HEK293 (cell line): ENCODE measurements at regions not wholly inside any gene's neighbourhood (a gene's known extent, or its start where the extent isn't known, plus 50 kb on each side); places are given as distances from the start of the nearest gene placed in this dataset.

ENCODE experiments used
- CTCF ChIA-PET: fragments of 350-600 bp; formaldehyde crosslinking; extraction: SDS; loops from one replicate; lab custom pipeline; 2021; ENCODE audit warnings: antibody characterized with exemption; lab: Yijun Ruan, JAX
- POLR2A ChIA-PET: fragments of 300-600 bp; formaldehyde crosslinking; extraction: SDS; loops from one replicate; lab custom pipeline; 2020; ENCODE audit warnings: antibody characterized with exemption, inconsistent platforms; lab: Yijun Ruan, JAX
- H3K27ac ChIP-seq: fragments of 200-500 bp; sonication (Bioruptor generic); 2 replicates; pipeline ENCODE4 v1.5.1; 2014; ENCODE audit warnings: low read depth, low read length, control low read depth, inconsistent platforms; ENCODE audit errors: extremely low read depth
- H3K36me3 ChIP-seq, 2 experiments: fragments of 200-500 bp in 1 of 2; sonication (Bioruptor generic) in 1 of 2; 1 replicate in 1 of 2; 2 replicates in 1 of 2; pipeline ENCODE4 v1.5.1; 2014 to 2017; ENCODE audit warnings: inconsistent platforms in 2 of 2, low read length in 2 of 2; ENCODE audit not compliant: control insufficient read depth in 2 of 2, insufficient read depth in 1 of 2
- H3K4me1 ChIP-seq: fragments of 200-500 bp; sonication (Bioruptor generic); 2 replicates; pipeline ENCODE4 v1.5.1; 2014; ENCODE audit warnings: mild to moderate bottlenecking, low read length, inconsistent platforms; ENCODE audit not compliant: control insufficient read depth, insufficient read depth
- H3K4me3 ChIP-seq: 2 replicates; pipeline ENCODE4 v1.5.1; 2011; ENCODE audit warnings: low read depth, mild to moderate bottlenecking, control low read depth, low read length, moderate library complexity
- H3K9me3 ChIP-seq: fragments of 200-500 bp; sonication (Bioruptor generic); 2 replicates; pipeline ENCODE4 v1.5.1; 2014; ENCODE audit warnings: low read depth, low read length, inconsistent platforms; ENCODE audit not compliant: control insufficient read depth, insufficient read depth
- IKZF3 ChIP-seq: fragments of 450-650 bp; IDR thresholded peaks from 2 replicates; pipeline ENCODE4 v1.5.0; 2018; ENCODE audit warnings: missing biosample characterization, mild to moderate bottlenecking, missing genetic modification characterization, moderate library complexity
- OVOL3 ChIP-seq: fragments of 450-650 bp; formaldehyde crosslinking; IDR thresholded peaks from 2 replicates; pipeline ENCODE4 v1.5.1; 2016; ENCODE audit warnings: missing biosample characterization, missing genetic modification characterization
- REPIN1 ChIP-seq: fragments of 450-650 bp; formaldehyde crosslinking; IDR thresholded peaks from 2 replicates; pipeline ENCODE4 v1.5.1; 2017; ENCODE audit warnings: missing biosample characterization, missing genetic modification characterization, low read depth
- SP3 ChIP-seq: fragments of 450-650 bp; formaldehyde crosslinking; IDR thresholded peaks from 2 replicates; pipeline ENCODE4 v1.5.1; 2016; ENCODE audit warnings: missing biosample characterization, missing genetic modification characterization
- ZBTB48 ChIP-seq: fragments of 450-650 bp; formaldehyde crosslinking; IDR thresholded peaks from 2 replicates; pipeline ENCODE4 v1.5.1; 2016; ENCODE audit warnings: missing biosample characterization, missing genetic modification characterization
- ZIC2 ChIP-seq: fragments of 450-650 bp; formaldehyde crosslinking; IDR thresholded peaks from 2 replicates; pipeline ENCODE4 v1.5.1; 2016; ENCODE audit warnings: missing biosample characterization, missing genetic modification characterization
- ZNF146 ChIP-seq: fragments of 450-650 bp; formaldehyde crosslinking; IDR thresholded peaks from 2 replicates; pipeline ENCODE4 v1.5.1; 2016; ENCODE audit warnings: missing biosample characterization, missing genetic modification characterization
- ZNF24 ChIP-seq: fragments of 450-650 bp; formaldehyde crosslinking; IDR thresholded peaks from 2 replicates; pipeline ENCODE4 v1.5.1; 2016; ENCODE audit warnings: missing biosample characterization, missing genetic modification characterization
- ZNF341 ChIP-seq: fragments of 450-650 bp; formaldehyde crosslinking; IDR thresholded peaks from 2 replicates; pipeline ENCODE4; 2016; ENCODE audit warnings: low read depth, missing biosample characterization, missing genetic modification characterization
- ZNF549 ChIP-seq: fragments of 450-650 bp; IDR thresholded peaks from 2 replicates; pipeline ENCODE4 v1.5.1; 2018; ENCODE audit warnings: missing biosample characterization, missing genetic modification characterization, mild to moderate bottlenecking, inconsistent platforms, moderate library complexity
- ZNF560 ChIP-seq: fragments of 450-650 bp; formaldehyde crosslinking; IDR thresholded peaks from 2 replicates; pipeline ENCODE4 v1.5.1; 2017; ENCODE audit warnings: missing biosample characterization, missing genetic modification characterization, borderline replicate concordance
- ZNF621 ChIP-seq: fragments of 450-650 bp; formaldehyde crosslinking; IDR thresholded peaks from 2 replicates; pipeline ENCODE4 v1.5.1; 2017; ENCODE audit warnings: missing biosample characterization, missing genetic modification characterization
- ZNF624 ChIP-seq: fragments of 450-650 bp; formaldehyde crosslinking; IDR thresholded peaks from 2 replicates; pipeline ENCODE4 v1.5.1; 2017; ENCODE audit warnings: missing biosample characterization, missing genetic modification characterization
- ZNF629 ChIP-seq: fragments of 450-650 bp; formaldehyde crosslinking; IDR thresholded peaks from 2 replicates; pipeline ENCODE4 v1.5.1; 2017; ENCODE audit warnings: missing biosample characterization, missing genetic modification characterization
- ZNF654 ChIP-seq: fragments of 450-650 bp; formaldehyde crosslinking; IDR thresholded peaks from 2 replicates; pipeline ENCODE4 v1.5.1; 2016; ENCODE audit warnings: low read depth, missing biosample characterization, missing genetic modification characterization
- ZNF658 ChIP-seq: fragments of 450-650 bp; formaldehyde crosslinking; IDR thresholded peaks from 2 replicates; pipeline ENCODE4; 2016; ENCODE audit warnings: missing biosample characterization, missing genetic modification characterization
- ZNF701 ChIP-seq: fragments of 450-650 bp; formaldehyde crosslinking; IDR thresholded peaks from 2 replicates; pipeline ENCODE4 v1.5.1; 2016; ENCODE audit warnings: missing biosample characterization, missing genetic modification characterization
- ZSCAN30 ChIP-seq: fragments of 450-650 bp; IDR thresholded peaks from 2 replicates; pipeline ENCODE4 v1.5.1; 2018; ENCODE audit warnings: missing biosample characterization, mild to moderate bottlenecking, missing genetic modification characterization, moderate library complexity
- TF ChIP-seq, protein P1 (sequence below): fragments of 450-650 bp; formaldehyde crosslinking; IDR thresholded peaks from 2 replicates; pipeline ENCODE4 v1.5.1; 2016; ENCODE audit warnings: missing biosample characterization, missing genetic modification characterization
- TF ChIP-seq, protein P2 (sequence below): fragments of 450-650 bp; formaldehyde crosslinking; IDR thresholded peaks from 2 replicates; pipeline ENCODE4 v1.5.1; 2017; ENCODE audit warnings: missing biosample characterization, missing genetic modification characterization
- TF ChIP-seq, protein P3 (sequence below): fragments of 450-650 bp; formaldehyde crosslinking; IDR thresholded peaks from 2 replicates; pipeline ENCODE4 v1.5.1; 2016; ENCODE audit warnings: missing biosample characterization, missing genetic modification characterization
- TF ChIP-seq, protein P4 (sequence below): fragments of 450-650 bp; formaldehyde crosslinking; IDR thresholded peaks from 2 replicates; pipeline ENCODE4 v1.5.1; 2017; ENCODE audit warnings: missing biosample characterization, missing genetic modification characterization
- TF ChIP-seq, protein P5 (sequence below): fragments of 450-650 bp; formaldehyde crosslinking; IDR thresholded peaks from 2 replicates; pipeline ENCODE4 v1.5.1; 2017; ENCODE audit warnings: missing biosample characterization, missing genetic modification characterization

DNA sequence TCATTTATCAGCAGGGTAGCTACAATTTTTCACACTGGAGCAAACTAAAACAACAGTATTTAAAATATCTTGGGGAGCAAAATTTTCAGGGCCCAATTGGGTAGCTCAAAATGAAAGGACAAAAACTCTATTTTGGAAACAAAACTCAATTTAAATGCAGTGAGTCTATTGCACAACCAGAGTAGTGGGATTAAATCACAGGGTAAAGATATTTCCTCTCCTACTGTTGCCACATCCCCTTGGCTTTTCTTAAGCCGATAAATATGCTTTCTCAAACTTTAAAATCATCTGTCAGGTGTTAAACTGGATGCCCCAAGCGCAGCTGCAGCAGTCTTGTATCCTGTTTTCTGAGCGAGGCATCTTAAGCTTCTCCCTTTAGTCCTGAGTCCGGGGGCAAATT, 1474.3 kb upstream of the CDH9 start (continued):
- TF ChIP-seq, protein P1, sequence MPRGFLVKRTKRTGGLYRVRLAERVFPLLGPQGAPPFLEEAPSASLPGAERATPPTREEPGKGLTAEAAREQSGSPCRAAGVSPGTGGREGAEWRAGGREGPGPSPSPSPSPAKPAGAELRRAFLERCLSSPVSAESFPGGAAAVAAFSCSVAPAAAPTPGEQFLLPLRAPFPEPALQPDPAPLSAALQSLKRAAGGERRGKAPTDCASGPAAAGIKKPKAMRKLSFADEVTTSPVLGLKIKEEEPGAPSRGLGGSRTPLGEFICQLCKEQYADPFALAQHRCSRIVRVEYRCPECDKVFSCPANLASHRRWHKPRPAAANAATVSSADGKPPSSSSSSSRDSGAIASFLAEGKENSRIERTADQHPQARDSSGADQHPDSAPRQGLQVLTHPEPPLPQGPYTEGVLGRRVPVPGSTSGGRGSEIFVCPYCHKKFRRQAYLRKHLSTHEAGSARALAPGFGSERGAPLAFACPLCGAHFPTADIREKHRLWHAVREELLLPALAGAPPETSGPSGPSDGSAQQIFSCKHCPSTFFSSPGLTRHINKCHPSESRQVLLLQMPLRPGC (tag by site-specific recombination): no peak
- TF ChIP-seq, protein P2, sequence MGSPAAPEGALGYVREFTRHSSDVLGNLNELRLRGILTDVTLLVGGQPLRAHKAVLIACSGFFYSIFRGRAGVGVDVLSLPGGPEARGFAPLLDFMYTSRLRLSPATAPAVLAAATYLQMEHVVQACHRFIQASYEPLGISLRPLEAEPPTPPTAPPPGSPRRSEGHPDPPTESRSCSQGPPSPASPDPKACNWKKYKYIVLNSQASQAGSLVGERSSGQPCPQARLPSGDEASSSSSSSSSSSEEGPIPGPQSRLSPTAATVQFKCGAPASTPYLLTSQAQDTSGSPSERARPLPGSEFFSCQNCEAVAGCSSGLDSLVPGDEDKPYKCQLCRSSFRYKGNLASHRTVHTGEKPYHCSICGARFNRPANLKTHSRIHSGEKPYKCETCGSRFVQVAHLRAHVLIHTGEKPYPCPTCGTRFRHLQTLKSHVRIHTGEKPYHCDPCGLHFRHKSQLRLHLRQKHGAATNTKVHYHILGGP: no peak
- TF ChIP-seq ZNF629 (tag by site-specific recombination) (no peak), REPIN1 (tag by site-specific recombination) (no peak), ZBTB48 (tag by site-specific recombination) (no peak)
- TF ChIP-seq, all 188 proteins: peak for 0

DNA sequence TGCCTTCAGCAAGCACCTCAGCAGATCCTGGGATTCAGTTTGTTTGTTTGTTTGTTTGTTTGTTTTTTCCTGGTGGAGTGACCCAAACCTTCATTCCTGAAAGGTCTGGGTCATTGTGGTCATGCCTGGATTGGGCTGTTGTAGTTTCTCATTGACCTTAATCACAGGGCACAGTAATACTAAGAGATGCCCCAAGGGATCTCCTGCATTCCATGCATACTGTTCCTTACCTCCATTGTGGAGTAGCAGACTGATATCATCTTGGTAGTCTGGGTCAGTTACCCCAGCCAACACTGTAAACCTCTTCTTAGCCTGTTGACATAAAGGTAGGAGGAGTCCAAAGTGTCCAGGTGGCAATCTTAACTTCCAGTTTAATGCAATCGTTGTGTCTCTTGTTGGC, 1466.7 kb upstream of the CDH9 start:
- ChIA-PET POLR2A (no interaction called here), CTCF (no interaction called here)
- H3K9me3 ChIP-seq: no peaks in the 10 kb centered on the region
- H3K27ac ChIP-seq: no peak overlapping the region
- H3K4me1 ChIP-seq: no peaks in the 10 kb centered on the region
- no peak overlapping the region for H3K4me3 ChIP-seq
- TF ChIP-seq SP3 (tag by site-specific recombination) (no peak), ZNF341 (tag by site-specific recombination) (no peak), ZNF549 (tag by site-specific recombination) (no peak)
- TF ChIP-seq, protein P3, sequence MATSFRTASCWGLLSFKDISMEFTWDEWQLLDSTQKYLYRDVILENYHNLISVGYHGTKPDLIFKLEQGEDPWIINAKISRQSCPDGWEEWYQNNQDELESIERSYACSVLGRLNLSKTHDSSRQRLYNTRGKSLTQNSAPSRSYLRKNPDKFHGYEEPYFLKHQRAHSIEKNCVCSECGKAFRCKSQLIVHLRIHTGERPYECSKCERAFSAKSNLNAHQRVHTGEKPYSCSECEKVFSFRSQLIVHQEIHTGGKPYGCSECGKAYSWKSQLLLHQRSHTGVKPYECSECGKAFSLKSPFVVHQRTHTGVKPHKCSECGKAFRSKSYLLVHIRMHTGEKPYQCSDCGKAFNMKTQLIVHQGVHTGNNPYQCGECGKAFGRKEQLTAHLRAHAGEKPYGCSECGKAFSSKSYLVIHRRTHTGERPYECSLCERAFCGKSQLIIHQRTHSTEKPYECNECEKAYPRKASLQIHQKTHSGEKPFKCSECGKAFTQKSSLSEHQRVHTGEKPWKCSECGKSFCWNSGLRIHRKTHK (tag by site-specific recombination): no peak
- no peaks in the 10 kb centered on the region for H3K36me3 ChIP-seq

DNA sequence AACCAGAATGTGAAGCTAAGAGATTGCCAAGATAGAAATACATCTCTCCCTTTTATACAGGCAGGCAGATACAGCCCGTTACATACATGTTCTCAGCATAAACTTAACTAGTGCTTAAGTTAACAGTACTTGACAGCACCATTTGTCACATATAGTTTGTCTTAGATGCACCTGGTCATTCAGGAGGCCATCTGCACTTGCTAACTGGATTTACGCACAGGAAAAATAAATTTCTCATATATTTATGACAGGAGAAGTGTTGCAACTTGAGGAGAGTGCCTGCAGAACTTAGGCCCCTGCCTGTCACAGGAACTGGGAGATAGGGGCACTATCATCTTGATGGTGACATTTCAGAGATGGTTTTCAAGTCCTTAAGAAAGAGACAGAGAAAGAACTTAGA, 1462.1 kb upstream of the CDH9 start:
- no peaks in the 10 kb centered on the region for H3K4me1 ChIP-seq
- H3K9me3 ChIP-seq: no peaks in the 10 kb centered on the region
- TF ChIP-seq ZSCAN30: no peak
- TF ChIP-seq, protein P4, sequence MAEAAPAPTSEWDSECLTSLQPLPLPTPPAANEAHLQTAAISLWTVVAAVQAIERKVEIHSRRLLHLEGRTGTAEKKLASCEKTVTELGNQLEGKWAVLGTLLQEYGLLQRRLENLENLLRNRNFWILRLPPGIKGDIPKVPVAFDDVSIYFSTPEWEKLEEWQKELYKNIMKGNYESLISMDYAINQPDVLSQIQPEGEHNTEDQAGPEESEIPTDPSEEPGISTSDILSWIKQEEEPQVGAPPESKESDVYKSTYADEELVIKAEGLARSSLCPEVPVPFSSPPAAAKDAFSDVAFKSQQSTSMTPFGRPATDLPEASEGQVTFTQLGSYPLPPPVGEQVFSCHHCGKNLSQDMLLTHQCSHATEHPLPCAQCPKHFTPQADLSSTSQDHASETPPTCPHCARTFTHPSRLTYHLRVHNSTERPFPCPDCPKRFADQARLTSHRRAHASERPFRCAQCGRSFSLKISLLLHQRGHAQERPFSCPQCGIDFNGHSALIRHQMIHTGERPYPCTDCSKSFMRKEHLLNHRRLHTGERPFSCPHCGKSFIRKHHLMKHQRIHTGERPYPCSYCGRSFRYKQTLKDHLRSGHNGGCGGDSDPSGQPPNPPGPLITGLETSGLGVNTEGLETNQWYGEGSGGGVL (tag by site-specific recombination): no peak
- no peak for TF ChIP-seq ZNF654 (tag by site-specific recombination)
- TF ChIP-seq OVOL3 (tag by site-specific recombination): no peak
- no peak for TF ChIP-seq ZNF560 (tag by site-specific recombination)
- no peak for TF ChIP-seq ZNF24
- TF ChIP-seq ZNF621 (tag by site-specific recombination): no peak
- TF ChIP-seq ZNF701 (tag by site-specific recombination): no peak
- TF ChIP-seq, protein P5, sequence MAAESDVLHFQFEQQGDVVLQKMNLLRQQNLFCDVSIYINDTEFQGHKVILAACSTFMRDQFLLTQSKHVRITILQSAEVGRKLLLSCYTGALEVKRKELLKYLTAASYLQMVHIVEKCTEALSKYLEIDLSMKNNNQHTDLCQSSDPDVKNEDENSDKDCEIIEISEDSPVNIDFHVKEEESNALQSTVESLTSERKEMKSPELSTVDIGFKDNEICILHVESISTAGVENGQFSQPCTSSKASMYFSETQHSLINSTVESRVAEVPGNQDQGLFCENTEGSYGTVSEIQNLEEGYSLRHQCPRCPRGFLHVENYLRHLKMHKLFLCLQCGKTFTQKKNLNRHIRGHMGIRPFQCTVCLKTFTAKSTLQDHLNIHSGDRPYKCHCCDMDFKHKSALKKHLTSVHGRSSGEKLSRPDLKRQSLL (tag by site-specific recombination): no peak
- no peak for TF ChIP-seq ZNF624 (tag by site-specific recombination)
- TF ChIP-seq ZIC2: no peak
- no peak for TF ChIP-seq ZNF146 (tag by site-specific recombination)
- TF ChIP-seq ZNF658: no peak
- TF ChIP-seq IKZF3: no peak
- POLR2A ChIA-PET: no interaction called here
- no peak overlapping the region for H3K4me3 ChIP-seq
- CTCF ChIA-PET: no interaction called here
- H3K27ac ChIP-seq: no peak overlapping the region
- H3K36me3 ChIP-seq: no peaks in the 10 kb centered on the region
